HL-60 (cell line): ENCODE measurements at regions not wholly inside any gene's neighbourhood (a gene's known extent, or its start where the extent isn't known, plus 50 kb on each side); places are given as distances from the start of the nearest gene placed in this dataset.

Experiments
- CTCF ChIP-seq: IDR thresholded peaks from one replicate; pipeline ENCODE4 v1.5.1; 2011; ENCODE audit warnings: low read length, control low read depth, inconsistent platforms; ENCODE audit not compliant: insufficient read depth
- GABPA ChIP-seq: IDR thresholded peaks from 2 replicates; pipeline ENCODE4 v1.6.1; 2012; ENCODE audit warnings: low read depth
- POLR2AphosphoS5 ChIP-seq: IDR thresholded peaks from 2 replicates; pipeline ENCODE4 v1.6.1; 2012; ENCODE audit warnings: low read depth
- SPI1 ChIP-seq: IDR thresholded peaks from 2 replicates; pipeline ENCODE4 v1.6.1; 2012; ENCODE audit warnings: low read depth, mild to moderate bottlenecking, borderline replicate concordance
- TF ChIP-seq, protein P1 (sequence below): IDR thresholded peaks from 2 replicates; pipeline ENCODE4 v1.6.1; 2012; ENCODE audit warnings: low read depth; ENCODE audit not compliant: insufficient replicate concordance

DNA sequence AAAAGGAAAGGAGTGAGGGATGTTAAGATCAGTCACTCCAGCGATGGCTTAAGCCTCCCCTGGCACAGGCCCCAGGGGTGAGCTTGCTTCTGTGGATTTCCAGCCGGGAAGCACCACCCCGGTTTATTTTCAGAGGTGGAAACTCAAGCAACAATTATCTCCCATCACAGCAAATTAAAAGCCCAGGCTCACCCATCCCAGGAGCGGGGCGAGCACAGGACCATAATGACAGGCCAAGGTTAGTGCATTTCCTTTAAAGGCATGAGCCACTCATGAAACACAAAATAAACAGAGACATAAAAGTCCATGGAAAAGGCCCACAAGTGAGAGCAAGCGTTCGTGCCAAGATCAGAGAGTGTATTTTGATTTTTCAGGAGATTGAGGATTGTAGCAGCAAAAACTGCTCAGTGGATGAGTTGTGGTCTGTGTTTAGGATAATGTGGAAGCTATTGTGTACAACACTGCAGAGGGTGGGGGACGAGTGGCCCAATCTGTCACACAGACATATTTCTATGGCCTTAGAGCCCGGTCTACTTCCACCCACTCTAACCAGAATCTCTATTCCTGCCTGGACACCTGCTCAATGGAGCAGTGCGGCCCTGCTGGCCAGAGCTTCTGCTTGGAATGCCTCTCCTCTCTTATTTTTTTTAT, 111.4 kb upstream of the CDC42EP3 start:
- no peak for TF ChIP-seq CTCF
- TF ChIP-seq POLR2AphosphoS5 = no peak
- TF ChIP-seq GABPA = no peak
- TF ChIP-seq, protein P1, sequence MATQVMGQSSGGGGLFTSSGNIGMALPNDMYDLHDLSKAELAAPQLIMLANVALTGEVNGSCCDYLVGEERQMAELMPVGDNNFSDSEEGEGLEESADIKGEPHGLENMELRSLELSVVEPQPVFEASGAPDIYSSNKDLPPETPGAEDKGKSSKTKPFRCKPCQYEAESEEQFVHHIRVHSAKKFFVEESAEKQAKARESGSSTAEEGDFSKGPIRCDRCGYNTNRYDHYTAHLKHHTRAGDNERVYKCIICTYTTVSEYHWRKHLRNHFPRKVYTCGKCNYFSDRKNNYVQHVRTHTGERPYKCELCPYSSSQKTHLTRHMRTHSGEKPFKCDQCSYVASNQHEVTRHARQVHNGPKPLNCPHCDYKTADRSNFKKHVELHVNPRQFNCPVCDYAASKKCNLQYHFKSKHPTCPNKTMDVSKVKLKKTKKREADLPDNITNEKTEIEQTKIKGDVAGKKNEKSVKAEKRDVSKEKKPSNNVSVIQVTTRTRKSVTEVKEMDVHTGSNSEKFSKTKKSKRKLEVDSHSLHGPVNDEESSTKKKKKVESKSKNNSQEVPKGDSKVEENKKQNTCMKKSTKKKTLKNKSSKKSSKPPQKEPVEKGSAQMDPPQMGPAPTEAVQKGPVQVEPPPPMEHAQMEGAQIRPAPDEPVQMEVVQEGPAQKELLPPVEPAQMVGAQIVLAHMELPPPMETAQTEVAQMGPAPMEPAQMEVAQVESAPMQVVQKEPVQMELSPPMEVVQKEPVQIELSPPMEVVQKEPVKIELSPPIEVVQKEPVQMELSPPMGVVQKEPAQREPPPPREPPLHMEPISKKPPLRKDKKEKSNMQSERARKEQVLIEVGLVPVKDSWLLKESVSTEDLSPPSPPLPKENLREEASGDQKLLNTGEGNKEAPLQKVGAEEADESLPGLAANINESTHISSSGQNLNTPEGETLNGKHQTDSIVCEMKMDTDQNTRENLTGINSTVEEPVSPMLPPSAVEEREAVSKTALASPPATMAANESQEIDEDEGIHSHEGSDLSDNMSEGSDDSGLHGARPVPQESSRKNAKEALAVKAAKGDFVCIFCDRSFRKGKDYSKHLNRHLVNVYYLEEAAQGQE = no peak
- TF ChIP-seq SPI1 = no peak
